LNCaP clone FGC (cell line): ENCODE measurements at regions not wholly inside any gene's neighbourhood (a gene's known extent, or its start where the extent isn't known, plus 50 kb on each side); places are given as distances from the start of the nearest gene placed in this dataset.
"Not testable (repeated sequence)": the region's sequence is repeated elsewhere in the genome, so short reads cannot be mapped to it uniquely, and the experiment has no call there.

Experiments
- DNase-seq: peaks from one replicate; pipeline ENCODE4 v3.0.0-alpha.2; 2011; ENCODE audit warnings: low read depth
- H3K4me3 ChIP-seq: 2 replicates; pipeline ENCODE4 v1.5.1; 2011; ENCODE audit warnings: mild to moderate bottlenecking, low read depth, low read length, control low read depth
- TF ChIP-seq, protein P1 (sequence below): IDR thresholded peaks from 2 replicates; pipeline ENCODE4 v1.5.1; 2012; ENCODE audit warnings: mild to moderate bottlenecking; ENCODE audit not compliant: control insufficient read depth, insufficient read depth; ENCODE audit errors: extremely low read depth

- DNase-seq, result no peak
- TF ChIP-seq, protein P1, sequence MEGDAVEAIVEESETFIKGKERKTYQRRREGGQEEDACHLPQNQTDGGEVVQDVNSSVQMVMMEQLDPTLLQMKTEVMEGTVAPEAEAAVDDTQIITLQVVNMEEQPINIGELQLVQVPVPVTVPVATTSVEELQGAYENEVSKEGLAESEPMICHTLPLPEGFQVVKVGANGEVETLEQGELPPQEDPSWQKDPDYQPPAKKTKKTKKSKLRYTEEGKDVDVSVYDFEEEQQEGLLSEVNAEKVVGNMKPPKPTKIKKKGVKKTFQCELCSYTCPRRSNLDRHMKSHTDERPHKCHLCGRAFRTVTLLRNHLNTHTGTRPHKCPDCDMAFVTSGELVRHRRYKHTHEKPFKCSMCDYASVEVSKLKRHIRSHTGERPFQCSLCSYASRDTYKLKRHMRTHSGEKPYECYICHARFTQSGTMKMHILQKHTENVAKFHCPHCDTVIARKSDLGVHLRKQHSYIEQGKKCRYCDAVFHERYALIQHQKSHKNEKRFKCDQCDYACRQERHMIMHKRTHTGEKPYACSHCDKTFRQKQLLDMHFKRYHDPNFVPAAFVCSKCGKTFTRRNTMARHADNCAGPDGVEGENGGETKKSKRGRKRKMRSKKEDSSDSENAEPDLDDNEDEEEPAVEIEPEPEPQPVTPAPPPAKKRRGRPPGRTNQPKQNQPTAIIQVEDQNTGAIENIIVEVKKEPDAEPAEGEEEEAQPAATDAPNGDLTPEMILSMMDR, result no peak
- no peak overlapping the region for H3K4me3 ChIP-seq
These were observed 483.4 kb downstream of the PLPP3 start for GRCh38 chr1:56095696-56096665.

DNA sequence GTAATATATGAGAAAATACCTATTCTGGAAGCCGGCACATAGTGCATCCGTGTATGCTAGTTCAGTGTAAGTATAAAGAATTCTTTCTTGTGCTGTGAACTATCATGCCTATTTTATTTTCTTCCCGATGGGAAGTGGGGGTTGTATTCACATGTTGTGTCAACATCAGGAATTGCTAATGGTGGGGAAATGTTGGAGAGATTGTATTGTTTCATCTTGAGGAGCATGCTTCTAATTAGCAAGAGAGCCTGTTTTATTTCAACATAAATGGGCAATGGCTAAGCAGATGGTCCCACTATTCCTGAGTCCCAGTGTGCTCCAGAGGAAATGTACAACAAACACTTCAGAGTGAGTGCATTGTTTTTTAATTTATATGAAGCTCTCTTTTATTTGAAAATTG, 485.2 kb downstream of the PLPP3 start:
- H3K4me3 ChIP-seq, result no peak overlapping the region
- no peak for DNase-seq
- TF ChIP-seq, protein P1, result no peak

- TF ChIP-seq, protein P1, result no peak
- DNase-seq, result no peak
- no peak overlapping the region for H3K4me3 ChIP-seq
These were observed 486.4 kb downstream of the PLPP3 start for GRCh38 chr1:56092684-56093570.

GRCh38 chr1:56089826-56090225, 489.5 kb downstream of the PLPP3 start:
- not testable (repeated sequence) for DNase-seq, H3K4me3 ChIP-seq

- TF ChIP-seq, protein P1, result no peak
- no peak overlapping the region for H3K4me3 ChIP-seq
- no peak for DNase-seq
These were observed 495.1 kb downstream of the PLPP3 start for GRCh38 chr1:56084246-56084645.

- no peak overlapping the region for H3K4me3 ChIP-seq
- TF ChIP-seq, protein P1, result no peak
These were observed 497.6 kb downstream of the PLPP3 start for GRCh38 chr1:56081736-56082135.

DNA sequence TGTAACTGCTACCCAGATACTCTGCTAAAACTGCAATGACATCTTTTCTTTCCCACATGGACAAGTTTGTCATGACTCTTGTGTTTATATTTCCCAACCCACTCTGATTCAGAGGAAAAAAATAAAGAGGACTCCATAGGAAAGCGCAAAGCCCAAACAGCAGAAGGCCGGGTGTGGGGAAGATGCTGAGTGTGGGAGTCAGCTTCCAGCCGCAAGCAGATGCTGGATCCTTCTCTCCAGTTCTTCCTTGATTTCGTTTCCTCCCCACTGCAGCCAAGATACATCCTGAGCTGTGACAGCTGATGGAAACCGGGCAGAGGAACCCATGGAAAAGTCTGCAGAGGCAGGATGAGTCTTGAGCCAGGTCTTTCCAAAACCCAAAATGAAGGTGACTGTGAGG, 498.2 kb downstream of the PLPP3 start:
- TF ChIP-seq, protein P1, result no peak
- no peak for DNase-seq

More at GRCh38 chr1:56081736-56082135, 497.6 kb downstream of the PLPP3 start:
- no peak for DNase-seq

More for the DNA sequence above, 498.2 kb downstream of the PLPP3 start:
- no peak overlapping the region for H3K4me3 ChIP-seq
